K562 (cell line): ENCODE measurements at regions not wholly inside any gene's neighbourhood (a gene's known extent, or its start where the extent isn't known, plus 50 kb on each side); places are given as distances from the start of the nearest gene placed in this dataset.
A peak's percentile ranks its signal among the peaks of the same experiment; 100 is the strongest.

Source experiments
- ARID2 ChIP-seq: fragments of 450-650 bp; IDR thresholded peaks from 2 replicates; pipeline ENCODE4 v1.6.1; 2017; ENCODE audit warnings: antibody characterized with exemption, mild to moderate bottlenecking
- ARNT ChIP-seq, 2 experiments: fragments of 450-650 bp; IDR thresholded peaks; 2 replicates each; pipeline ENCODE4 v1.6.1; 2016; ENCODE audit warnings: mild to moderate bottlenecking in 1 of 2
- ATF1 ChIP-seq, 2 experiments: fragments of 450-650 bp in 1 of 2; IDR thresholded peaks; 2 replicates each; pipeline ENCODE4 v1.6.1; 2016; ENCODE audit warnings: missing compliant biosample characterization in 1 of 2, missing genetic modification characterization in 1 of 2
- HMG20A ChIP-seq: fragments of 450-650 bp; formaldehyde crosslinking; conservative IDR thresholded peaks from 2 replicates; pipeline ENCODE4 v1.4.0; 2020; ENCODE audit warnings: mild to moderate bottlenecking, mixed read lengths
- PCBP2 ChIP-seq: fragments of 200-400 bp; formaldehyde crosslinking; IDR thresholded peaks from 2 replicates; pipeline ENCODE4 v1.6.1; 2018; ENCODE audit warnings: low read length, low read depth, mild to moderate bottlenecking, moderate library complexity; ENCODE audit not compliant: poor library complexity, severe bottlenecking
- PRPF4 ChIP-seq: fragments of 200-400 bp; formaldehyde crosslinking; IDR thresholded peaks from one replicate; pipeline ENCODE4 v1.6.1; 2017; ENCODE audit warnings: low read length, low read depth, mild to moderate bottlenecking; ENCODE audit not compliant: insufficient read depth, poor library complexity, severe bottlenecking
- SRF ChIP-seq, 2 experiments: fragments of 250-450, 450-650 bp in 1 of 2; sonication (Bioruptor Pico) in 1 of 2; sonication (generic) in 1 of 2; formaldehyde crosslinking; IDR thresholded peaks; 2 replicates each; pipeline versions ENCODE4 v1.5.0 to v1.5.1; 2020 to 2022; ENCODE audit warnings: mild to moderate bottlenecking in 1 of 2, missing genetic modification reagents in 1 of 2
- YY1 ChIP-seq, 3 experiments: IDR thresholded peaks; 2 replicates each; pipeline ENCODE4 v1.6.1; 2011; ENCODE audit warnings: low read length in 2 of 3, mild to moderate bottlenecking in 2 of 3, moderate library complexity in 2 of 3, borderline replicate concordance in 1 of 3, control low read depth in 1 of 3, low read depth in 1 of 3; ENCODE audit not compliant: insufficient read depth in 3 of 3, insufficient replicate concordance in 2 of 3, control insufficient read depth in 1 of 3, insufficient read length in 1 of 3; ENCODE audit errors: extremely low read depth in 1 of 3
- ZNF12 ChIP-seq: sonication (generic); formaldehyde crosslinking; IDR thresholded peaks from 2 replicates; pipeline ENCODE4 v1.4.0; 2020; ENCODE audit warnings: mild to moderate bottlenecking, missing genetic modification reagents
- ZNF785 ChIP-seq: fragments of 250-450 bp; sonication (Bioruptor Pico); IDR thresholded peaks from 2 replicates; pipeline ENCODE4 v1.4.0; 2020; ENCODE audit warnings: mild to moderate bottlenecking
- TF ChIP-seq, protein P1 (sequence below), 3 experiments: fragments of 200-800 bp in 1 of 3; fragments of 250-450 bp in 1 of 3; fragments of 450-650 bp in 1 of 3; sonication (Bioruptor Pico) in 1 of 3; sonication (Bioruptor generic) in 1 of 3; formaldehyde crosslinking in 1 of 3; IDR thresholded peaks; 2 replicates each; pipeline versions ENCODE4 v1.6.1 to v1.8.0; 2016 to 2022; ENCODE audit warnings: mild to moderate bottlenecking in 2 of 3, missing genetic modification characterization in 2 of 3, missing compliant biosample characterization in 1 of 3, moderate library complexity in 1 of 3
- TF ChIP-seq, protein P2 (sequence below): fragments of 450-650 bp; IDR thresholded peaks from 2 replicates; pipeline ENCODE4 v1.6.1; 2016; ENCODE audit warnings: mild to moderate bottlenecking
- TF ChIP-seq, protein P3 (sequence below): fragments of 450-650 bp; IDR thresholded peaks from 2 replicates; pipeline ENCODE4 v1.6.1; 2016; ENCODE audit warnings: borderline replicate concordance
- TF ChIP-seq, protein P4 (sequence below): sonication (generic); formaldehyde crosslinking; IDR thresholded peaks from 2 replicates; pipeline ENCODE4 v1.8.1; 2022; ENCODE audit warnings: missing genetic modification reagents
- TF ChIP-seq, protein P5 (sequence below): IDR thresholded peaks from 2 replicates; pipeline ENCODE4 v1.6.1; 2012; ENCODE audit warnings: low read depth, low read length, improper control_type of control experiment, borderline replicate concordance

DNA sequence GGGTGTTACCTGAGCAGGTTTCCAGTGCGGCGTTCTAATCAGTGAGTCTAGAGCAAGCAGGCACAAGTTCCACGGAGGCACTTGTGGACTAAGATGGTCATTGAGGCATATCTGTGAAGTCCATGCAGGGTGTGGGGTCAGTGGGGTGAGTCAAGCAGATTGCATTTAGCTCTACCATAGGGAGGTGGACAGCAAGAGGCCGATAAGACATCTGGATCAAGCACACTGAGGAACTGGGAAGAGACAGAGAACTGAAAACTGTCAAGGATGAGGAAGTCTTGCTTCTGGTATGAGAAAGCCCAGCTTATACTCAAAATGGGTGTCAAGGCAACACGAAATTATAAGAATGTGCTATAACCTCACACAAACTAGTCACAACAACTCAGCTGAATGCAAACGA lies 61.2 kb upstream of the SLC39A10 start (continued):
- TF ChIP-seq, protein P1, sequence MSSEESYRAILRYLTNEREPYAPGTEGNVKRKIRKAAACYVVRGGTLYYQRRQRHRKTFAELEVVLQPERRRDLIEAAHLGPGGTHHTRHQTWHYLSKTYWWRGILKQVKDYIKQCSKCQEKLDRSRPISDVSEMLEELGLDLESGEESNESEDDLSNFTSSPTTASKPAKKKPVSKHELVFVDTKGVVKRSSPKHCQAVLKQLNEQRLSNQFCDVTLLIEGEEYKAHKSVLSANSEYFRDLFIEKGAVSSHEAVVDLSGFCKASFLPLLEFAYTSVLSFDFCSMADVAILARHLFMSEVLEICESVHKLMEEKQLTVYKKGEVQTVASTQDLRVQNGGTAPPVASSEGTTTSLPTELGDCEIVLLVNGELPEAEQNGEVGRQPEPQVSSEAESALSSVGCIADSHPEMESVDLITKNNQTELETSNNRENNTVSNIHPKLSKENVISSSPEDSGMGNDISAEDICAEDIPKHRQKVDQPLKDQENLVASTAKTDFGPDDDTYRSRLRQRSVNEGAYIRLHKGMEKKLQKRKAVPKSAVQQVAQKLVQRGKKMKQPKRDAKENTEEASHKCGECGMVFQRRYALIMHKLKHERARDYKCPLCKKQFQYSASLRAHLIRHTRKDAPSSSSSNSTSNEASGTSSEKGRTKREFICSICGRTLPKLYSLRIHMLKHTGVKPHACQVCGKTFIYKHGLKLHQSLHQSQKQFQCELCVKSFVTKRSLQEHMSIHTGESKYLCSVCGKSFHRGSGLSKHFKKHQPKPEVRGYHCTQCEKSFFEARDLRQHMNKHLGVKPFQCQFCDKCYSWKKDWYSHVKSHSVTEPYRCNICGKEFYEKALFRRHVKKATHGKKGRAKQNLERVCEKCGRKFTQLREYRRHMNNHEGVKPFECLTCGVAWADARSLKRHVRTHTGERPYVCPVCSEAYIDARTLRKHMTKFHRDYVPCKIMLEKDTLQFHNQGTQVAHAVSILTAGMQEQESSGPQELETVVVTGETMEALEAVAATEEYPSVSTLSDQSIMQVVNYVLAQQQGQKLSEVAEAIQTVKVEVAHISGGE (CRISPR knock-in tag; IDR thresholded peaks at IDR 0.05): 0 out of 6 replicates have a peak, but pooled peaks of 1 of the 3 experiments have one; percentile 14
- TF ChIP-seq, protein P2, sequence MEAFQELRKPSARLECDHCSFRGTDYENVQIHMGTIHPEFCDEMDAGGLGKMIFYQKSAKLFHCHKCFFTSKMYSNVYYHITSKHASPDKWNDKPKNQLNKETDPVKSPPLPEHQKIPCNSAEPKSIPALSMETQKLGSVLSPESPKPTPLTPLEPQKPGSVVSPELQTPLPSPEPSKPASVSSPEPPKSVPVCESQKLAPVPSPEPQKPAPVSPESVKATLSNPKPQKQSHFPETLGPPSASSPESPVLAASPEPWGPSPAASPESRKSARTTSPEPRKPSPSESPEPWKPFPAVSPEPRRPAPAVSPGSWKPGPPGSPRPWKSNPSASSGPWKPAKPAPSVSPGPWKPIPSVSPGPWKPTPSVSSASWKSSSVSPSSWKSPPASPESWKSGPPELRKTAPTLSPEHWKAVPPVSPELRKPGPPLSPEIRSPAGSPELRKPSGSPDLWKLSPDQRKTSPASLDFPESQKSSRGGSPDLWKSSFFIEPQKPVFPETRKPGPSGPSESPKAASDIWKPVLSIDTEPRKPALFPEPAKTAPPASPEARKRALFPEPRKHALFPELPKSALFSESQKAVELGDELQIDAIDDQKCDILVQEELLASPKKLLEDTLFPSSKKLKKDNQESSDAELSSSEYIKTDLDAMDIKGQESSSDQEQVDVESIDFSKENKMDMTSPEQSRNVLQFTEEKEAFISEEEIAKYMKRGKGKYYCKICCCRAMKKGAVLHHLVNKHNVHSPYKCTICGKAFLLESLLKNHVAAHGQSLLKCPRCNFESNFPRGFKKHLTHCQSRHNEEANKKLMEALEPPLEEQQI: peak; percentile 88
- TF ChIP-seq ATF1 (CRISPR knock-in tag; IDR thresholded peaks at IDR 0.05) (no peak), ATF1 (tag; IDR thresholded peaks at IDR 0.05) (no peak), ZNF785 (no peak), ARID2 (no peak), PCBP2 (no peak), ZNF12 (CRISPR knock-in tag) (no peak), HMG20A (CRISPR knock-in tag) (no peak), YY1 (IDR thresholded peaks at IDR 0.05; ENCODE audit: borderline replicate concordance in 1 of 3, control insufficient read depth in 1 of 3, extremely low read depth in 1 of 3, insufficient read depth in 3 of 3, insufficient read length in 1 of 3, insufficient replicate concordance in 2 of 3, low read depth in 1 of 3, low read length in 2 of 3) (no peak), PRPF4 (no peak), SRF (CRISPR knock-in tag; IDR thresholded peaks at IDR 0.05) (0 out of 4 replicates have a peak, but pooled peaks of 1 of the 2 experiments have one; percentile 58), ARNT (IDR thresholded peaks at IDR 0.05) (peak; percentile 39 to 60; a peak in 2 of 4 replicates)
- TF ChIP-seq, protein P3, sequence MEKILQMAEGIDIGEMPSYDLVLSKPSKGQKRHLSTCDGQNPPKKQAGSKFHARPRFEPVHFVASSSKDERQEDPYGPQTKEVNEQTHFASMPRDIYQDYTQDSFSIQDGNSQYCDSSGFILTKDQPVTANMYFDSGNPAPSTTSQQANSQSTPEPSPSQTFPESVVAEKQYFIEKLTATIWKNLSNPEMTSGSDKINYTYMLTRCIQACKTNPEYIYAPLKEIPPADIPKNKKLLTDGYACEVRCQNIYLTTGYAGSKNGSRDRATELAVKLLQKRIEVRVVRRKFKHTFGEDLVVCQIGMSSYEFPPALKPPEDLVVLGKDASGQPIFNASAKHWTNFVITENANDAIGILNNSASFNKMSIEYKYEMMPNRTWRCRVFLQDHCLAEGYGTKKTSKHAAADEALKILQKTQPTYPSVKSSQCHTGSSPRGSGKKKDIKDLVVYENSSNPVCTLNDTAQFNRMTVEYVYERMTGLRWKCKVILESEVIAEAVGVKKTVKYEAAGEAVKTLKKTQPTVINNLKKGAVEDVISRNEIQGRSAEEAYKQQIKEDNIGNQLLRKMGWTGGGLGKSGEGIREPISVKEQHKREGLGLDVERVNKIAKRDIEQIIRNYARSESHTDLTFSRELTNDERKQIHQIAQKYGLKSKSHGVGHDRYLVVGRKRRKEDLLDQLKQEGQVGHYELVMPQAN: no peak
- TF ChIP-seq, protein P4, sequence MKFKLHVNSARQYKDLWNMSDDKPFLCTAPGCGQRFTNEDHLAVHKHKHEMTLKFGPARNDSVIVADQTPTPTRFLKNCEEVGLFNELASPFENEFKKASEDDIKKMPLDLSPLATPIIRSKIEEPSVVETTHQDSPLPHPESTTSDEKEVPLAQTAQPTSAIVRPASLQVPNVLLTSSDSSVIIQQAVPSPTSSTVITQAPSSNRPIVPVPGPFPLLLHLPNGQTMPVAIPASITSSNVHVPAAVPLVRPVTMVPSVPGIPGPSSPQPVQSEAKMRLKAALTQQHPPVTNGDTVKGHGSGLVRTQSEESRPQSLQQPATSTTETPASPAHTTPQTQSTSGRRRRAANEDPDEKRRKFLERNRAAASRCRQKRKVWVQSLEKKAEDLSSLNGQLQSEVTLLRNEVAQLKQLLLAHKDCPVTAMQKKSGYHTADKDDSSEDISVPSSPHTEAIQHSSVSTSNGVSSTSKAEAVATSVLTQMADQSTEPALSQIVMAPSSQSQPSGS (CRISPR knock-in tag): no peak
- TF ChIP-seq, protein P5, sequence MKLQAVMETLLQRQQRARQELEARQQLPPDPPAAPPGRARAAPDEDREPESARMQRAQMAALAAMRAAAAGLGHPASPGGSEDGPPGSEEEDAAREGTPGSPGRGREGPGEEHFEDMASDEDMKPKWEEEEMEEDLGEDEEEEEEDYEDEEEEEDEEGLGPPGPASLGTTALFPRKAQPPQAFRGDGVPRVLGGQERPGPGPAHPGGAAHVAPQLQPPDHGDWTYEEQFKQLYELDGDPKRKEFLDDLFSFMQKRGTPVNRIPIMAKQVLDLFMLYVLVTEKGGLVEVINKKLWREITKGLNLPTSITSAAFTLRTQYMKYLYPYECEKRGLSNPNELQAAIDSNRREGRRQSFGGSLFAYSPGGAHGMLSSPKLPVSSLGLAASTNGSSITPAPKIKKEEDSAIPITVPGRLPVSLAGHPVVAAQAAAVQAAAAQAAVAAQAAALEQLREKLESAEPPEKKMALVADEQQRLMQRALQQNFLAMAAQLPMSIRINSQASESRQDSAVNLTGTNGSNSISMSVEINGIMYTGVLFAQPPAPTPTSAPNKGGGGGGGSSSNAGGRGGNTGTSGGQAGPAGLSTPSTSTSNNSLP: no peak
